ENCODE measurements at regions not wholly inside any gene's neighbourhood (a gene's known extent, or its start where the extent isn't known, plus 50 kb on each side); places are given as distances from the start of the nearest gene placed in this dataset.
"Not testable (repeated sequence)": the region's sequence is repeated elsewhere in the genome, so short reads cannot be mapped to it uniquely, and the experiment has no call there.

DNA sequence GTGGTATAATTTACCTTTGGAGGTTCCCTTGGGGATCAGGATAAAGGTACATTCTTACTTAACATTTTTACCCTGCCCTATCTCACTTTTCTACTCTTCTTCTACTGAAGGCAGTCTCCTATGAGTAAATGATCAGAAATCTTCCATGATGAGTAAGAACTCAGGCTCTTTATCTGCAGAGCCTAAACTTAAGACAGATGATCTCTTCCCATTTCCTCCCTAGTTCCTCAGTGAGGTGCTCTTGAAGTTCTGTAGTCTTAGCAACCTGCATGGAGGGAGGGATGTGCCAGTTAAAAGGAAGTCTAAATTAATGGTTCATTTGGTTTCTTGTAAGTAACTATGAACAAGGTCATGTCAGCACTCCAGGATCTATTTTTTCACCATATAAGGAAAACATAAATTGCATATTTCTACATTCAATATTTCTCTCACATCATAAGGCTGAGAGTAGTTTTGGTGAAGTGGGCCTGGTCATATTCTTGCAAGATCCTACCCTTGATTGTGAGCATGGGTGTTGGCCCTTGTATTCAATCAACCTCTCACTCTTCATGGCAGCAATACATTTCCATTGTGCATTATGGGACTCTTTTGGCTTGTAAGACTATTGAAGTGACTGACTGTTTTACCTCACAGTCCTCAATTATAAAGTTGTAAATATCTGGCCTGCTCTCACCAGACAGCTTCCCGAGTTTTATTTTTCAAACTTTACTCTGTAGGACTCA lies 295.5 kb downstream of the SLC7A11 start:
- no peaks in the 10 kb centered on the region for H3K36me3 ChIP-seq (ENCODE audit: control insufficient read depth in 2 of 3, insufficient read depth in 3 of 3, low read length in 3 of 3)
- FAIRE-seq (no peak), DNase-seq (no peak)
- no peaks in the 10 kb centered on the region for H3K27me3 ChIP-seq (ENCODE audit: control insufficient read depth, insufficient read depth, low read length)
- peaks cover 0 to 4% (median 0%) of the 10 kb centered on the region in 3 donors for H3K9me3 ChIP-seq (ENCODE audit: control insufficient read depth in 2 of 3, insufficient read depth in 1 of 3, low read length in 3 of 3)
- H3K9ac ChIP-seq (ENCODE audit: low read length in 3 of 3): no peak overlapping the region
- H3K4me1 ChIP-seq (ENCODE audit: control insufficient read depth in 2 of 3, insufficient read depth in 2 of 3, low read depth in 1 of 3, low read length in 3 of 3): no peaks in the 10 kb centered on the region
- intact Hi-C loops (cut with DNase I): no loop called here
- TF ChIP-seq, protein P1, sequence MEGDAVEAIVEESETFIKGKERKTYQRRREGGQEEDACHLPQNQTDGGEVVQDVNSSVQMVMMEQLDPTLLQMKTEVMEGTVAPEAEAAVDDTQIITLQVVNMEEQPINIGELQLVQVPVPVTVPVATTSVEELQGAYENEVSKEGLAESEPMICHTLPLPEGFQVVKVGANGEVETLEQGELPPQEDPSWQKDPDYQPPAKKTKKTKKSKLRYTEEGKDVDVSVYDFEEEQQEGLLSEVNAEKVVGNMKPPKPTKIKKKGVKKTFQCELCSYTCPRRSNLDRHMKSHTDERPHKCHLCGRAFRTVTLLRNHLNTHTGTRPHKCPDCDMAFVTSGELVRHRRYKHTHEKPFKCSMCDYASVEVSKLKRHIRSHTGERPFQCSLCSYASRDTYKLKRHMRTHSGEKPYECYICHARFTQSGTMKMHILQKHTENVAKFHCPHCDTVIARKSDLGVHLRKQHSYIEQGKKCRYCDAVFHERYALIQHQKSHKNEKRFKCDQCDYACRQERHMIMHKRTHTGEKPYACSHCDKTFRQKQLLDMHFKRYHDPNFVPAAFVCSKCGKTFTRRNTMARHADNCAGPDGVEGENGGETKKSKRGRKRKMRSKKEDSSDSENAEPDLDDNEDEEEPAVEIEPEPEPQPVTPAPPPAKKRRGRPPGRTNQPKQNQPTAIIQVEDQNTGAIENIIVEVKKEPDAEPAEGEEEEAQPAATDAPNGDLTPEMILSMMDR (IDR thresholded peaks at IDR 0.05; ENCODE audit: borderline replicate concordance, extremely low read depth, insufficient read depth): no peak
- H3K27ac ChIP-seq (ENCODE audit: low read depth in 2 of 2, low read length in 2 of 2): no peak overlapping the region
- H3K4me3 ChIP-seq (ENCODE audit: low read length in 3 of 3): no peak overlapping the region

DNA sequence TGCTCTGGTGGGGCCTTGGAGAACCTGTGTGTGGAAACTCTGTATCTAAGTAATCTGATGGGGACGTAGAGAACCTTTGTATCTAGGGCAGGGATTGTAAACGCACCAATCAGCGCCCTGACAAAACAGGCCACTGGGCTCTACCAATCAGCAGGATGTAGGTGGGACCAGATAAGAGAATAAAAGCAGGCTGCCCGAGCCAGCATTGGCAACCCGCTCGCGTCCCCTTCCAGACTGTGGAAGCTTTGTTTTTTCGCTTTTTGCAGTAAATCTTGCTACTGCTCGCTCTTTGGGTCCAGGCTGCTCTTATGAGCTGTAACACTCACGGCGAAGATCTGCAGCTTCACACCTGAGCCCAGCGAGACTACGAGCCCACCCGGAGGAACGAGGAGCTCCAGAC lies 299.3 kb downstream of the SLC7A11 start:
- not testable (repeated sequence) for FAIRE-seq; H3K27ac ChIP-seq (ENCODE audit: low read depth in 2 of 2, low read length in 2 of 2)

DNA sequence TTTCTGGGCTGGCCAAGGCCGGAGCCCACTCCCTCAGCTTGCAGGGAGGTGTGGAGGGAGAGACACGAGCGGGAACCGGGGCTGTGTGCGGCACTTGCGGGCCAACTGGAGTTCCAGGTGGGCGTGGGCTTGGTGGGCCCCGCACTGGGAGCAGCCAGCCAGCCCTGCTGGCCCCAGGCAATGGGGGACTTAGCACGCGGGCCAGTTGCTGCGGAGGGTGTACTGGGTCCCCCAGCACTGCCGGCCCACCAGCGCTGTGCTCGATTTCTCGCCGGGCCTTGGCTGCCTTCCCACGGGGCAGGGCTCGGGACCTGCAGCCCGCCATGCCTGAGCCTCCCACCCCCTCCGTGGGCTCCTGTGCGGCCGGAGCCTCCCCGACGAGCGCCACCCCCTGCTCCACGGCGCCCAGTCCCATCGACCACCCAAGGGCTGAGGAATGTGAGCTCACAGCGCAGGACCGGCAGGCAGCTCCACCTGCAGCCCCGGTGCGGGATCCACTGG lies 300.1 kb downstream of the SLC7A11 start:
- H3K4me3 ChIP-seq (ENCODE audit: low read length in 3 of 3); H3K27me3 ChIP-seq (ENCODE audit: control insufficient read depth, insufficient read depth, low read length); H3K9ac ChIP-seq (ENCODE audit: low read length in 3 of 3); DNase-seq; H3K36me3 ChIP-seq (ENCODE audit: control insufficient read depth in 2 of 3, insufficient read depth in 3 of 3, low read length in 3 of 3); intact Hi-C loops (cut with DNase I); H3K9me3 ChIP-seq (ENCODE audit: control insufficient read depth in 2 of 3, insufficient read depth in 1 of 3, low read length in 3 of 3); FAIRE-seq; H3K27ac ChIP-seq (ENCODE audit: low read depth in 2 of 2, low read length in 2 of 2); H3K4me1 ChIP-seq (ENCODE audit: control insufficient read depth in 2 of 3, insufficient read depth in 2 of 3, low read depth in 1 of 3, low read length in 3 of 3): not testable (repeated sequence)

More for the DNA sequence above, 299.3 kb downstream of the SLC7A11 start:
- H3K4me1 ChIP-seq (ENCODE audit: control insufficient read depth in 2 of 3, insufficient read depth in 2 of 3, low read depth in 1 of 3, low read length in 3 of 3); H3K27me3 ChIP-seq (ENCODE audit: control insufficient read depth, insufficient read depth, low read length); H3K4me3 ChIP-seq (ENCODE audit: low read length in 3 of 3); H3K36me3 ChIP-seq (ENCODE audit: control insufficient read depth in 2 of 3, insufficient read depth in 3 of 3, low read length in 3 of 3); H3K9ac ChIP-seq (ENCODE audit: low read length in 3 of 3); H3K9me3 ChIP-seq (ENCODE audit: control insufficient read depth in 2 of 3, insufficient read depth in 1 of 3, low read length in 3 of 3); DNase-seq; intact Hi-C loops (cut with DNase I): not testable (repeated sequence)

DNA sequence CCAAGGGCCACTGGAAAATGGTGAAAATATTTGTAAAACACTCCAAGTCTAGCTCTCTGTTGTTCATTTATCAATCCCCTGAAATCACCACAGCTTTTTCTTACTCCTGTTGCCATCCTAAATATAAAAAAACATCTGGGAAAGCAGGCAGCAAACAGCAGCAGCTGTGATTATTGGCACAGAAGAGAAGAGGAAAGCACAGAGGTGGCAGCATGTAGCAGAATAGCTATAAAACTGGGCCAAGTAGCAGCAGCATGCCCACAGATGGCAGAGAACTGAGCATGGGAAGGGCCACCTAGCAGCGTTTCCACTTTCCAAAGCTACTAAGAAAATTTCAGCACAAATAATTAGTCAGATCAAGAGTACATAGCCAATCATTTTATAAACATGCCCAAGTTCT lies 307.2 kb downstream of the SLC7A11 start:
- Histone ChIP-seq H3K27ac (ENCODE audit: low read depth in 2 of 2, low read length in 2 of 2) (no peak overlapping the region), H3K9ac (ENCODE audit: low read length in 3 of 3) (no peak overlapping the region), H3K27me3 (ENCODE audit: control insufficient read depth, insufficient read depth, low read length) (no peaks in the 10 kb centered on the region), H3K36me3 (ENCODE audit: control insufficient read depth in 2 of 3, insufficient read depth in 3 of 3, low read length in 3 of 3) (no peaks in the 10 kb centered on the region), H3K4me3 (ENCODE audit: low read length in 3 of 3) (no peak overlapping the region), H3K9me3 (ENCODE audit: control insufficient read depth in 2 of 3, insufficient read depth in 1 of 3, low read length in 3 of 3) (peaks cover 0 to 1% (median 0%) of the 10 kb centered on the region in 3 donors), H3K4me1 (ENCODE audit: control insufficient read depth in 2 of 3, insufficient read depth in 2 of 3, low read depth in 1 of 3, low read length in 3 of 3) (no peaks in the 10 kb centered on the region)
- DNase-seq: no peak
- TF ChIP-seq, protein P1 (IDR thresholded peaks at IDR 0.05; ENCODE audit: borderline replicate concordance, extremely low read depth, insufficient read depth): no peak
- intact Hi-C loops (cut with DNase I): no loop called here
- no peak for FAIRE-seq

Data from kidney (tissue), 13 donors.